NCI-H2081 treated with DMSO at 0.1 percent for 48 hours (cell line): ENCODE measurements at regions not wholly inside any gene's neighbourhood (a gene's known extent, or its start where the extent isn't known, plus 50 kb on each side); places are given as distances from the start of the nearest gene placed in this dataset.

Experiments used
- DNase-seq: peaks from one replicate; lab custom pipeline; 2025; lab: John Stamatoyannopoulos, UW

- DNase-seq = no peak
These were observed 115.9 kb upstream of the NEK7 start for GRCh38 chr1:198040880-198041279.

- DNase-seq = no peak
These were observed 114.6 kb upstream of the NEK7 start for GRCh38 chr1:198042168-198042567.

GRCh38 chr1:198047913-198048312 lies 108.9 kb upstream of the NEK7 start:
- no peak for DNase-seq

- DNase-seq = no peak
These were observed 102.3 kb upstream of the NEK7 start for GRCh38 chr1:198054510-198054909.

GRCh38 chr1:198056255-198056654 lies 100.5 kb upstream of the NEK7 start:
- no peak for DNase-seq

- no peak for DNase-seq
These were observed 92.6 kb upstream of the NEK7 start for GRCh38 chr1:198064181-198064580.

- no peak for DNase-seq
These were observed 88.5 kb upstream of the NEK7 start for GRCh38 chr1:198068285-198068684.

GRCh38 chr1:198072177-198072576 lies 84.6 kb upstream of the NEK7 start:
- no peak for DNase-seq

GRCh38 chr1:198075296-198075695 lies 81.5 kb upstream of the NEK7 start:
- DNase-seq = no peak

- DNase-seq = no peak
These were observed 77.3 kb upstream of the NEK7 start for GRCh38 chr1:198079432-198079951.

- no peak for DNase-seq
These were observed 74.2 kb upstream of the NEK7 start for GRCh38 chr1:198082576-198082975.

- no peak for DNase-seq
These were observed 73.2 kb upstream of the NEK7 start for GRCh38 chr1:198083549-198083948.

GRCh38 chr1:198084241-198084908 lies 72.4 kb upstream of the NEK7 start:
- no peak for DNase-seq

GRCh38 chr1:198086051-198086745 lies 70.6 kb upstream of the NEK7 start:
- no peak for DNase-seq

GRCh38 chr1:198087831-198088230 lies 69.0 kb upstream of the NEK7 start:
- no peak for DNase-seq

- DNase-seq = no peak
These were observed 68.3 kb upstream of the NEK7 start for GRCh38 chr1:198088360-198089071.

GRCh38 chr1:198096390-198096789 lies 60.4 kb upstream of the NEK7 start:
- no peak for DNase-seq

- no peak for DNase-seq
These were observed 57.0 kb upstream of the NEK7 start for GRCh38 chr1:198099755-198100154.

- DNase-seq = no peak
These were observed 54.9 kb upstream of the NEK7 start for GRCh38 chr1:198101716-198102453.

- DNase-seq = no peak
These were observed 54.4 kb upstream of the NEK7 start for GRCh38 chr1:198102454-198102827.

GRCh38 chr1:198105185-198105584 lies 51.6 kb upstream of the NEK7 start:
- no peak for DNase-seq

GRCh38 chr1:198106011-198106410 lies 50.8 kb upstream of the NEK7 start:
- no peak for DNase-seq
